ENCODE measurements at regions not wholly inside any gene's neighbourhood (a gene's known extent, or its start where the extent isn't known, plus 50 kb on each side); places are given as distances from the start of the nearest gene placed in this dataset.

- BruUV-seq (replicated peaks) = no TSS peak
- ChIA-PET CTCF (no interaction called here), POLR2A (ENCODE audit: unreplicated experiment) (no interaction called here)
- H3F3A ChIP-seq (ENCODE audit: low read length, unreplicated experiment) = no peaks in the 10 kb centered on the region
- H3K4me2 ChIP-seq (ENCODE audit: low read length) = no peak overlapping the region
- H3K9ac ChIP-seq (ENCODE audit: low read length) = no peak overlapping the region
- no peak overlapping the region for H3K4me3 ChIP-seq (ENCODE audit: low read length)
- no peak for DNase-seq
- TF ChIP-seq EZH2phosphoT487 (IDR thresholded peaks at IDR 0.05; ENCODE audit: borderline replicate concordance, low read length) = no peak
- H4K20me1 ChIP-seq (ENCODE audit: low read length) = no peaks in the 10 kb centered on the region
- no peaks in the 10 kb centered on the region for H3K36me3 ChIP-seq (ENCODE audit: low read depth, low read length)
- H3K4me1 ChIP-seq (ENCODE audit: insufficient read depth, low read length) = no peaks in the 10 kb centered on the region
- no peaks in the 10 kb centered on the region for H3K79me2 ChIP-seq (ENCODE audit: low read length)
- intact Hi-C loops (cut with micrococcal nuclease) = no loop called here
- peaks cover 31% of the 10 kb centered on the region for H3K27me3 ChIP-seq (ENCODE audit: low read length)
- H3K9me2 ChIP-seq (replicated peaks; ENCODE audit: low read length) = no peaks in the 10 kb centered on the region
- H2AFZ ChIP-seq (ENCODE audit: low read length) = no peak overlapping the region
- no peak overlapping the region for H3K27ac ChIP-seq (ENCODE audit: low read length)
- no peak for ATAC-seq
- no peaks in the 10 kb centered on the region for H3K9me3 ChIP-seq (ENCODE audit: low read length)
Measured at GRCh38 chr15:91469632-91470567, 369.8 kb downstream of the SV2B start.

GRCh38 chr15:91471468-91471867, 371.4 kb downstream of the SV2B start:
- intact Hi-C loops (cut with micrococcal nuclease) = no loop called here
- DNase-seq = no peak
- no peak overlapping the region for H3K4me2 ChIP-seq (ENCODE audit: low read length)
- no peaks in the 10 kb centered on the region for H4K20me1 ChIP-seq (ENCODE audit: low read length)
- CTCF ChIA-PET = no interaction called here
- H3K27me3 ChIP-seq (ENCODE audit: low read length) = peaks cover 20% of the 10 kb centered on the region
- no peaks in the 10 kb centered on the region for H3F3A ChIP-seq (ENCODE audit: low read length, unreplicated experiment)
- H3K9me2 ChIP-seq (replicated peaks; ENCODE audit: low read length) = no peaks in the 10 kb centered on the region
- no TSS peak for BruUV-seq (replicated peaks)
- H3K9me3 ChIP-seq (ENCODE audit: low read length) = no peaks in the 10 kb centered on the region
- no peak for ATAC-seq
- no peak overlapping the region for H3K27ac ChIP-seq (ENCODE audit: low read length)
- no peaks in the 10 kb centered on the region for H3K36me3 ChIP-seq (ENCODE audit: low read depth, low read length)
- no peaks in the 10 kb centered on the region for H3K4me1 ChIP-seq (ENCODE audit: insufficient read depth, low read length)
- POLR2A ChIA-PET (ENCODE audit: unreplicated experiment) = no interaction called here
- no peak overlapping the region for H2AFZ ChIP-seq (ENCODE audit: low read length)
- H3K4me3 ChIP-seq (ENCODE audit: low read length) = no peak overlapping the region
- H3K79me2 ChIP-seq (ENCODE audit: low read length) = no peaks in the 10 kb centered on the region
- no peak overlapping the region for H3K9ac ChIP-seq (ENCODE audit: low read length)
- TF ChIP-seq CTCF (conservative IDR thresholded peaks at IDR 0.05; ENCODE audit: low read depth, low read length) = no peak
- no peak for TF ChIP-seq EZH2phosphoT487 (IDR thresholded peaks at IDR 0.05; ENCODE audit: borderline replicate concordance, low read length)
- TF ChIP-seq EZH2 (IDR thresholded peaks at IDR 0.05; ENCODE audit: low read length, unreplicated experiment) = no peak

GRCh38 chr15:91472316-91472756, 372.3 kb downstream of the SV2B start:
- no peak overlapping the region for H3K4me2 ChIP-seq (ENCODE audit: low read length)
- no peaks in the 10 kb centered on the region for H3F3A ChIP-seq (ENCODE audit: low read length, unreplicated experiment)
- no peak overlapping the region for H3K27ac ChIP-seq (ENCODE audit: low read length)
- no peaks in the 10 kb centered on the region for H3K9me3 ChIP-seq (ENCODE audit: low read length)
- H3K27me3 ChIP-seq (ENCODE audit: low read length) = peaks cover 28% of the 10 kb centered on the region
- H3K9me2 ChIP-seq (replicated peaks; ENCODE audit: low read length) = no peaks in the 10 kb centered on the region
- intact Hi-C loops (cut with micrococcal nuclease) = no loop called here
- ATAC-seq = no peak
- no peaks in the 10 kb centered on the region for H3K36me3 ChIP-seq (ENCODE audit: low read depth, low read length)
- H3K79me2 ChIP-seq (ENCODE audit: low read length) = no peaks in the 10 kb centered on the region
- H4K20me1 ChIP-seq (ENCODE audit: low read length) = no peaks in the 10 kb centered on the region
- no peak overlapping the region for H2AFZ ChIP-seq (ENCODE audit: low read length)
- DNase-seq = no peak
- H3K9ac ChIP-seq (ENCODE audit: low read length) = no peak overlapping the region
- CTCF ChIA-PET = no interaction called here
- no TSS peak for BruUV-seq (replicated peaks)
- H3K4me1 ChIP-seq (ENCODE audit: insufficient read depth, low read length) = no peaks in the 10 kb centered on the region
- POLR2A ChIA-PET (ENCODE audit: unreplicated experiment) = no interaction called here
- H3K4me3 ChIP-seq (ENCODE audit: low read length) = no peak overlapping the region
- TF ChIP-seq EZH2phosphoT487 (IDR thresholded peaks at IDR 0.05; ENCODE audit: borderline replicate concordance, low read length) (no peak), CTCF (conservative IDR thresholded peaks at IDR 0.05; ENCODE audit: low read depth, low read length) (no peak), EZH2 (IDR thresholded peaks at IDR 0.05; ENCODE audit: low read length, unreplicated experiment) (no peak)
